HEK293 (cell line): ENCODE measurements at regions not wholly inside any gene's neighbourhood (a gene's known extent, or its start where the extent isn't known, plus 50 kb on each side); places are given as distances from the start of the nearest gene placed in this dataset.
"Not testable (repeated sequence)": the region's sequence is repeated elsewhere in the genome, so short reads cannot be mapped to it uniquely, and the experiment has no call there.

ENCODE experiments used
- CTCF ChIP-seq: fragments of 450-650 bp; formaldehyde crosslinking; IDR thresholded peaks from 2 replicates; pipeline ENCODE4 v1.5.1; 2016; ENCODE audit warnings: missing biosample characterization, missing genetic modification characterization
- REST ChIP-seq: fragments of 450-650 bp; formaldehyde crosslinking; IDR thresholded peaks from 2 replicates; pipeline ENCODE4 v1.5.1; 2016; ENCODE audit warnings: missing biosample characterization, missing genetic modification characterization
- SP7 ChIP-seq: fragments of 450-650 bp; formaldehyde crosslinking; IDR thresholded peaks from 2 replicates; pipeline ENCODE4 v1.5.1; 2016; ENCODE audit warnings: missing biosample characterization, missing genetic modification characterization
- TCF7L2 ChIP-seq: IDR thresholded peaks from 2 replicates; pipeline ENCODE4 v1.6.1; 2011; ENCODE audit warnings: low read depth, mild to moderate bottlenecking, inconsistent platforms, low read length, moderate library complexity, borderline replicate concordance
- ZBTB26 ChIP-seq: fragments of 450-650 bp; formaldehyde crosslinking; optimal IDR thresholded peaks from 2 replicates; pipeline ENCODE3; 2016; ENCODE audit warnings: missing biosample characterization, mild to moderate bottlenecking, missing genetic modification characterization
- ZBTB6 ChIP-seq: fragments of 450-650 bp; formaldehyde crosslinking; IDR thresholded peaks from 2 replicates; pipeline ENCODE4 v1.5.1; 2017; ENCODE audit warnings: missing biosample characterization, missing genetic modification characterization
- ZNF416 ChIP-seq: fragments of 450-650 bp; formaldehyde crosslinking; IDR thresholded peaks from 2 replicates; pipeline ENCODE4 v1.5.1; 2016; ENCODE audit warnings: missing biosample characterization, missing genetic modification characterization
- ZSCAN5A ChIP-seq: fragments of 450-650 bp; formaldehyde crosslinking; IDR thresholded peaks from 2 replicates; pipeline ENCODE4 v1.5.1; 2016; ENCODE audit warnings: missing biosample characterization, missing genetic modification characterization

- not testable (repeated sequence) for TF ChIP-seq ZBTB26; CTCF (tag by site-specific recombination); ZSCAN5A; SP7 (tag by site-specific recombination); TCF7L2; ZBTB6 (tag by site-specific recombination); ZNF416 (tag by site-specific recombination); REST (tag by site-specific recombination)
Observed at GRCh38 chr12:18840997-18841396, 103.1 kb downstream of the CAPZA3 start.
